ENCODE measurements at regions not wholly inside any gene's neighbourhood (a gene's known extent, or its start where the extent isn't known, plus 50 kb on each side); places are given as distances from the start of the nearest gene placed in this dataset.
"Not testable (repeated sequence)": the region's sequence is repeated elsewhere in the genome, so short reads cannot be mapped to it uniquely, and the experiment has no call there.

DNA sequence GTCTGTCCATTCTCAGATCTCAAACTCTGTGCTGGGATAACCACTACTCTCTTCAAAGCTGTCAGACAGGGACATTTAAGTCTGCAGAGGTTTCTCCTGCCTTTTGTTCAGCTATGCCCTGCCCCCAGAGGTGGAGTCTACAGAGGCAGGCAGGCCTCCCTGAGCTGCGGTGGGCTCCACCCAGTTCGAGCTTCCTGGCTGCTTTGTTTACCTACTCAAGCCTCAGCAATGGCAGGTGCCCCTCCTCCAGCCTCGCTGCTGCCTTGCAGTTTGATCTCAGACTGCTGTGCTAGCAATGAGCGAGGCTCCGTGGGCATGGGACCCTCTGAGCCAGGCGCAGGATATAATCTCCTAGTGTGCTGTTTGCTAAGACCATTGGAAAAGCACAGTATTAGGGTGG lies 53.1 kb upstream of the HUNK start:
- DNase-seq: not testable (repeated sequence)

DNA sequence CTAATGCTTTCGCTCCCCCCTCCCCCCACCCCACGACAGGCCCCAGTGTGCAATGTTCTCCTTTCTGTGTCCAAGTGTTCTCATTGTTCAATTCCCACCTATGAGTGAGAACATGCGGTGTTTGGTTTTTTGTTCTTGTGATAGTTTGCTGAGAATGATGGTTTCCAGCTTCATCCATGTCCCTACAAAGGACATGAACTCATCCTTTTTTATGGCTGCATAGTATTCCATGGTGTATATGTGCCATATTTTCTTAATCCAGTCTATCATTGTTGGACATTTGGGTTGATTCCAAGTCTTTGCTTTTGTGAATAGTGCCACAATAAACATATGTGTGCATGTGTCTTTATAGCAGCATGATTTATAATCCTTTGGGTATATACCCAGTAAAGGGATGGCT lies 58.5 kb upstream of the HUNK start:
- DNase-seq: not testable (repeated sequence)

DNA sequence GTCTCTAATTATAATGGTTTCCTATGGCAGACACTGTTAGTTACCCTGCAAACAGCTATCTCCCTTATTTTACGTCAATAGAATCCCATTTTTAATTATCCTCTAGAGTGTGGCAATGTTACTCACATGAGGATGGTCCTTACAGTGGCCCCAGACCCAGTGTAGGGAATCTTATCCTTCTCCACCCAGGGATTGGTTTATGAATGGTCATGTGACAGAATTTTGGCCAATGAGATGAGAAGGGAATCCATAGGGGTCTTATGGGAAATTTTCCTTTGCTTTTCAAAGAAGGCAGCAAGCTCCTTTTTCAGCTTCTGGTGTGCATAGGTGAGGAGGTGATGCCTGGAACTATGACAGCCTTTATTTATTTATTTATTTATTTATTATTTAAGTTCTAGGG lies 59.0 kb upstream of the HUNK start:
- DNase-seq: no peak

DNA sequence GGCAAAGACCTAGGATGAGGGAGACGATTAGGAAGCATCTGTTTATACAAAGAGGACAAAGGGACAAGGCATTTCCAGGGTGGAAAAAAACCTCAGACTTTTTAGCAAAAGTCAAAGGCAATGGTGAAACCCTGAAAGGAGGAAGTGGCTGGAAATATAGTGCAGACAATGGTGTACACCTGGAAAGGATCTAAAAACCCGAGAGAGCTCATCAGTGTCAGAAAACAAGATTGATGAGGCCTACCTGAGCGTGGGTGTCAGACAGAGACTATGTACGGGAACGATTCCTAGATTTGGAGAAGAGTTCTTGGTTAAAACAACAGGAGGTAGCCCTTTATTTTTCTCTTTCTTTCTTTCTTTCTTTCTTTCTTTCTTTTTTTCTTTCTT lies 68.8 kb upstream of the HUNK start:
- DNase-seq: no peak

DNA sequence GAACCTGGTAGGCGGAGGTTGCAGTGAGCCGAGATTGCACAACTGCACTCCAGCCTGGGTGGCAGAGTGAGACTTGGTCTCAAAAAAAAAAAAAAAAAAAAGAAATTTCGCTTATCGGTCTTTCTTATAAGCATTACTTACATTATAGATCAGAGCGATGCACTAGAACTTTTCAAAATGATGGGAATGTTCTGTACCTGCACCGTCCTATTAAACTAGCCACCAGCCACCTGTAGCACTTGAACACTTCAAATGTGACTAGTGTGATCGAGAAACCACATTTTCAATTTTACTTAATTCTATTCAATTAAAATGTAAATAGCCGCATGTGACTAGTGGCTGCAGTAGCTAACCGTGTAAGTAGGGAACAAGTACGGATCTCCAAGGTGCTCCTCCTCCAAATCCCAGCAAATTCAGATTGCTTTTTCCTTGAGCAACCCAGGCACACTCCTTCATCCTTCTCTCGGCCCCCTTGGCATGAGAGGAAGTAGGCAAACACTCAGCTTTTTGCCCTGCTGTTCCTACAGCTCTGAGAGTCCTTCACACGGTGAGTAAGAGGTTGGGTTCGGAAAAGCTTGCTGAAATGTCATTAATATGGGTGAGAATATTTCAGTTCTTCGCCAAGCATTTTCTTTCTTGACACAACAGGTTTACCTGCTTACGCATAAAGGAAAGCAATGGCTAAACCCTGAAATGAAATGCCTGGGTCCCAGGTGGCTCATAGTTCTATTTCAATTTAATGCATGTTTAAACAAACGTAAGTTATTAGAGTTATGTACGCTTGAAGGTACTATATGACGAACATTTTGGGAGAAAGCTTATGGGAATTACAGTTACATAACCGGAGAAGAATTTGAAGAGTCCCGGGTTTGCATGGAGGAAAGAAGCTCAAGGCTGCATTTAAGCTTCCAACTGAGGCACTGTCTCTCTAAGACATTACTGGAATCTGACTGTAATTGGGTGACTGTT lies 69.5 kb upstream of the HUNK start:
- no peak for DNase-seq

DNA sequence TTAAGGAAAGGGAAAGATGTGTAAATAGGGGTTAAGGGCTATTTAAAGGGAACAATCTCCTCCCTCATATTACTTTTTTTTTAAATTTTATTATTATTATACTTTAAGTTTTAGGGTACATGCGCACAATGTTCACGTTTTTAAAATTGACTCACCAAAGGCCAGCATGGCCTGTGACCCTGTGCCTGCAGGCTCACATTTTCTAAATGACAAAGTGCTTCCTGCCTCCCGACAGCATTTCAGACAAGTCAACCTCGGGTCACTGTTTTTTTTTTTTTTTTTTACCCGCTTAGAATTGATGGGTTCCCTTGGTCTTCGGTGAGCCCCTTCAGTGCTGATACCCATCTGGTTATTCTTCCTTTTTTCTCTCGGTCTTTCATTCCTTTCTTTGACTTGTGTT lies 70.4 kb upstream of the SCAF4 start:
- DNase-seq: no peak

DNA sequence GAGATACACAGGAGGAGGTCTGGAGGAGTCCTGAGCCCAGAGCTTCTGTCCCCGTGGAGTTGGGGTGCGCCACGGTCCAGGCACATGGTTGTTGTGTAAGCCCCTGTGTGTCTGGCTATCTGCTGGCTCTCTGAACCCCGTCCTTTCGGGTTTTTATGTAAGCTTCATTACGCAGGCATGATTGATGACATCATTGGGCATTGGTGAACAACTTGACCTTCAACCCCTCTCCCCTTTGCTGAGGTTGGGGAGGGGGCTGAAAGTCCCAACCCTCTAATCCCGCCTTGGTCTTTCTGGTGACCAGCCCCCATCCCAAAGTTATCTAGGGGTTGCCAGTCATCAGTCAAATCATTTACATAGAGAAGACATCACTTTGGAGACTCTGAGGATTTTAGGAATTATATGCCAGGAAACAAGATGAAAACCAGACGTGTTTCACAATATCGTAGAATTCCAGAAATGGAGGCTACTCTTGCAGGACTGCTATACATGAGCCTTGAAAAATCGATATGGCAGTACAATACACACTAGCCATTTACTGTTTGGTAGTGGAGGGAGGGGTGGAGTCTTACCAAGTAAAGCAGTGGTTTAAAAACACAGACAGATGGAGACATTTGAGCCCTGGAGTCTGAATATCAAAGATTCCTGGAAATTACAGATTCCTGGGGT lies 69.8 kb upstream of the SCAF4 start:
- no peak for DNase-seq

DNA sequence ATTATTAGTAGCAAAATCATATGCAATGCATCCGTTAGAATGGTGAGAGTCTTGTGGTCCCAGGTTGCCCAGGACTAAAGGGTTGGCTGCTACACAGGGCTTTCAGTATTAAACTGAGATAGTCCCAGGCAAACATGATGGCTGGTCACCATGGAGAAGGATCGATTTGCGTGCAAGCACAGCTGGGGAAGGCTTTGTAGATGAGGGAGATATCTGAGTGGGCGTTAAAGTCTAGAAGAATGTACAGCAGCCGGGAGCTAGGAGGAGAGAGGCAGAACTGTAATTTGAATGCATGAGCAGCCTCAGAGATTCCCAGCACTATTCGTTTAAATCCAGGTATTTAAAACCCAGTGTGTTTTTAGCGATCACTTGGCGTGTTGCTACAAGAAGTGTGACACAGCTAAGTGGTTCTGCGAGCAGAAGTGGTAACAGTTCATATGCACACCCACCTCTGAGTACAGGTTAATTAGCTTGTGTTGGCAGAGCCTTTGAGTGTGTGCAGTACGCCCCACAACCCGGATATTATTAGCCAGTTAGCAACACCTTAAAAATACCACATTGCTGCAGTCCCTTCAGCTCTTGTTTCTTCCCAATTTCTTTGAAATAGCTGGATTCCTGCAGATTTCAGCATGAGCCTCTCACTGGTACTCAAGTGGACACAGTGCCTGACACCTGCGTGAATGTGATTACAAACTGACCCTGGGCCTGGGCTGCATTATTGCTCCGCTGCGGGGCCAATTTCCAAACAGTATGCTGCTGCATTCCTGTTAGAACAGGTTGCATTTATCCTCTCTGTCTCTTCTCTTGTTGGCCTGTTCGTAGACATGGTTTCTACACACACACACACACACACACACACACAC lies 67.2 kb upstream of the SCAF4 start:
- DNase-seq: no peak

DNA sequence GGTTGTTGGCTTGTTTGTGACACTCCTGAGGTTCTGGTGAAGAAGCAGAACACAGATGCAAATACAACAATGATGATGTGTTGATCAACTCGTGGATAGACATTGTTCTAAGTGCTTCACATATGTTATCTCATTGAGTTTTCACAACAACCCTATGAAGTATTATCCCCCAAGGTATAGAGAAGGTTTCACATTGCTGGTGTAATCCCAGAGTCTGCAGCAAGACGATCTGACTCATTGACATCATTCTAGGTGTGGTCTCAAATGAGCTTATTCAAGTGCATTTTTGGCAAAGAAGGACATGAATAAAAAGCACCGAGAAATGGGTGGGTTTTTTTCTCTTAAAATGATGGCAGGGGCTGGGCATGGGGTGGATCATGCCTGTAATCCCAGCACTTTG lies 64.1 kb upstream of the SCAF4 start:
- DNase-seq: no peak

DNA sequence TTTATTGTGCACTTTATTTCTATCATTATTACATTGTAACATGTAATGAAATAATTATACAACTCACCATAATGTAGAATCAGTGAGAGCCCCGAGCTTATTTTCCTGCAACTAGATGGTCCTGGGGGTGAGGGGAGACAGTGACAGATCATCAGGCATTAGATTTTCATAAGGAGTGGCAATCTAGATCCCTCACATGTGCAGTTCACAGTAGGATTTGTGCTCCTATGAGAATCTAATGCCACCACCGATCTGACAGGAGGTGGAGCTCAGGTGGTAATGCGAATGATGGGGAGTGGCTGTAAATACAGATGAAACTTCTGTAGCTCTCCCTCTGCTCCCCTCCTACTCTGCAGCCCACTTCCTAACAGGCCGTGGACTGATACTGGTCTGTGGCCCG lies 58.5 kb upstream of the SCAF4 start:
- not testable (repeated sequence) for DNase-seq

DNA sequence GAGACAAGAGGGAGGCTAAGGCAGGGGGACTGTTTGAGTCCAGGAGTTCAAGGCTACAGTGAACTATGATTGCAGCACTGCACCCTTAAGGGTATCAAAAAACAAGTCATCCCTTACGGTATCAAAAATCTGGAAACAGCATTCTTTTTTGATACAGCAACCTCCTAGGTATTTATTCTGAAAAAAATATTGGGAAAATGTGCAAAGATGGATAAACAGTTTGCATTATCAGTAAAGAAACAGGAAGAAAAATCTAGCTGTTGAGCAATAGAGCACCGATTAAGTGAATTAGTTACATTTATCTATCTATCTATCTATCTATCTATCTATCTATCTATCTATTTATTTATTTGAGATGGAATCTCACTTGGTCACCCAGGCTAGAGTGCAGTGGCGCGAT lies 56.7 kb upstream of the SCAF4 start:
- no peak for DNase-seq

DNA sequence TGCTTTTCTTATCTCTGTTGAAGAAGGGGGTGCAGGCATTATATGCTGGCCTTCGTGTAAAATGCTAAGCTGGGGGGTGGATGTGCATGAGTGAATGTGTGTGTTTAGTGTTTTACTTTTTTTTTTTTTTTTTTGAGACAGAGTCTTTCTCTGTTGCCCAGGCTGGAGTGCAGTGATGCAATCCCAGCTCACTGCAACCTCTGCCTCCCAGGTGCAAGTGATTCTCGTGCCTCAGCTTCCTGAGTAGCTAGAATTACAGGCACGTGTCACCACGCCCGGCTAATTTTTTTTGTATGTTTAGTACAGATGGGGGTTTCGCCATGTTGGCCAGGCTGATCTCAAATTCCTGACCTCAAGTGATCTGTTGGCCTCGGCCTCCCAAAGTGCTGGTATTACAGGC lies 55.8 kb upstream of the SCAF4 start:
- not testable (repeated sequence) for DNase-seq

DNA sequence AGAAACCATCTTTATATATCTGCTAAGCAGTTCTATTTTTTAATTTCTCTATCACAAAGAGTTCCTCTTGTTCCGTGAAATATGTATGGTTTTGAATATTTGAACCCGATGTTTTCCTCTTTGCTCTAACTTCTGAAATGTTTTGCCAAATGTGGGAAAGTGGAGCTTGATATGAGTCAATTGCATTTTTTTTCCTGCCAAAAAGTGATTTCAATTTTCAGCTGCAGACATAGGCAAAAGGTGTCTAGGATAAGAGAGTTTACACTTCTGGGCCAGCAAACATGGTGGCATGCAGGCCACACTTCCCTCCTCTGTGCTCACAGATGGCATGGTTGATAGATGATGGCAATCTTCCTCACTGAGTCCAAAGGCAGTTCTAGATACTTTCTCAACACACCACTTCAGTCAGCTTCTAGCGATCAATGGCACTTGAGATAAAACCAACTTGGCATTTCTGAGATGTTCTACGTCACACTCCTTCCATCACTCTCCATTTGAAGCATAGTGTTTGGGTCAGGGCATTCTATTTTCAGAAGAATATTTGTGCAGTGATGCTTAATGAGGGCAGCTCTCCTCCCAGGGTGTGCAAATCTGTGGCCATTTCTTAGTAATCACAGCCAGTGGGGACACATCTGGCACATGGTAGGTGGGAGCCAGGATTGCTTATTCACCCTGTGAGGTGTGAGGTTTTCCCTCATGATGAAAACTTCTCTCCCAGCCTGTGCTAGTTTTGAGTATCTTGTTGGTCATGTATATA lies 54.4 kb upstream of the SCAF4 start:
- no peak for DNase-seq

DNA sequence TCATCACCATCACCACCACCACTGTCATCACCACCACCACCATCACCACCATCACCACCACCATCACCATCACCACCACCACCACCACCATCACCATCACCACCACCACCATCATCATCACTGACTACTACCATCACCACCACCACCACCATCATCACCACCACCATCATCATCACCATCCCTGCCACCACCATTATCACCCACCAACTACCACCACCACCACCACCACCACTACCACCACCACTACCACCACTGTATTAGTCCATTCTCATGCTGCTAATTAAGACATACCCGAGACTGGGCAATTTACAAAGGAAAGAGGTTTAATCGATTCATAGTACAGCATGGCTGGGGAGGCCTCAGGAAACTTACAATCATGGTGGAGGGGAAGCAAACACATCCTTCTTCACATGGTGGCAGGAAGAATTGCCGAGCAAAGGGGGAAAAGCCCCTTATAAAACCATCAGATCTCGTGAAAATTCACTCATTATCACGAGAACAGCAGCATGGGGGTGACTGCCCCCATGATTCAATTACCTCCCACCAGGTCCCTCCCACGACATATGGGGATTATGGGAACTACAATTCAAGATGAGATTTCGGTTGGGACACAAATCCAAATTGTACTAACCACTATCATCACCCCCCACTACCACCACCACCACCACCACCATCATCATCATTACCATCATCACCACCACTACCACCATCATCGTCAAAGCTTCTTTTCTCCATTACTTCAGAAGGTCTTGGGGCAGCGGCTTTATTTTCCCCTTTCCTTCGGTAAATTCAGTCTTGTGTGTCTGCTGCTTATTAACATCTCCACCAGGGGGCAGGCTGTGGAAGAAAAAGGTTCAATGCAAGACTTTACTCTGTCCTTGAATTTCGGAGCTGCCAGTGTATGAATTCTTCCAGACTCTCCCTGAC lies 53.6 kb upstream of the SCAF4 start:
- peak; percentile 83 for DNase-seq

DNA sequence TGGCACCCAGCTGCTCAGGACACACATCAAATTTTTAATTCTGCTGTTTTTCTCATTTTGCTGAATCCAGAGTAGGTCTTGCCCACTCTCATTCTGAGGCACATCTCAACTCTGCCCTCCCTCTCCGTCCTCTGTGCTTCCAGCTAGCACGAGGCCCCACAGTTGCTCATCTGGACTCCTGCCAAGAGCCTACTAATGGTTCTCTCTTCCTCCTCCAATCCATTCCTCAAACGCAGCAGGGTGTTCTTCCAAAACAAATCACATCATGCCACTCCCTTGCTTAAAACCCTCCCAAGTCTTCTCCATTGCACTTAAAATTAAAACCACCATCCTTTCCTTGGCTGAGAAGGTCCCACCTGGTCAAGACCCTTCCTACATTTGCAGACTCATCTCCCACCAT lies 49.8 kb upstream of the SCAF4 start:
- no peak for DNase-seq
